ENCODE measurements at regions not wholly inside any gene's neighbourhood (a gene's known extent, or its start where the extent isn't known, plus 50 kb on each side); places are given as distances from the start of the nearest gene placed in this dataset.

DNA sequence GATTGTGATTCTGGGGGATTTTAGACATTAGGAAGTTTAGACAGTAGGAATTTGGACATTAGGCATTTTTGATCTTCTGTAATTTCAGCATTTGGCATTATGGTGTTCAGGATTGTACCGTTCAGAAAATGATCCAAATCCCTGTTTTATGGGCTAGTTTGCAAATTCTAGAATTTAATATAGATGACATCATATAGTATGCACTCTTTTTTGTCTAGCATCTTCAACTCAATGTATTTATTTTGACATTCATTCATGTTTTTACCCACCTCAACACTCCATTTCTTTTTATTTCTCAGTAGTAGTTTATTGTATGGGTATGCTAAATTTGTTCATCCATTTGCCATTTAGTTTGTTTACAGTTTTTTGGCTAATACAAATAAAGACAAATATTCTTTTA is 105.3 kb upstream of the ZPLD1 start:
- Mint-ChIP-seq H3K4me3 (ENCODE audit: unreplicated experiment) (no peak overlapping the region), H3K36me3 (ENCODE audit: insufficient read depth, unreplicated experiment) (no peaks in the 10 kb centered on the region), H3K9me3 (ENCODE audit: unreplicated experiment) (no peaks in the 10 kb centered on the region), H3K27me3 (ENCODE audit: insufficient read depth, unreplicated experiment) (no peaks in the 10 kb centered on the region), H3K4me1 (ENCODE audit: insufficient read depth, unreplicated experiment) (no peaks in the 10 kb centered on the region), H3K27ac (ENCODE audit: low read depth, unreplicated experiment) (no peak overlapping the region)
- ChIA-PET POLR2A (no interaction called here), CTCF (no interaction called here)
- no TSS peak for BruUV-seq (replicated peaks)
- intact Hi-C loops (cut with micrococcal nuclease), result no loop called here
- TF ChIP-seq, protein P1, sequence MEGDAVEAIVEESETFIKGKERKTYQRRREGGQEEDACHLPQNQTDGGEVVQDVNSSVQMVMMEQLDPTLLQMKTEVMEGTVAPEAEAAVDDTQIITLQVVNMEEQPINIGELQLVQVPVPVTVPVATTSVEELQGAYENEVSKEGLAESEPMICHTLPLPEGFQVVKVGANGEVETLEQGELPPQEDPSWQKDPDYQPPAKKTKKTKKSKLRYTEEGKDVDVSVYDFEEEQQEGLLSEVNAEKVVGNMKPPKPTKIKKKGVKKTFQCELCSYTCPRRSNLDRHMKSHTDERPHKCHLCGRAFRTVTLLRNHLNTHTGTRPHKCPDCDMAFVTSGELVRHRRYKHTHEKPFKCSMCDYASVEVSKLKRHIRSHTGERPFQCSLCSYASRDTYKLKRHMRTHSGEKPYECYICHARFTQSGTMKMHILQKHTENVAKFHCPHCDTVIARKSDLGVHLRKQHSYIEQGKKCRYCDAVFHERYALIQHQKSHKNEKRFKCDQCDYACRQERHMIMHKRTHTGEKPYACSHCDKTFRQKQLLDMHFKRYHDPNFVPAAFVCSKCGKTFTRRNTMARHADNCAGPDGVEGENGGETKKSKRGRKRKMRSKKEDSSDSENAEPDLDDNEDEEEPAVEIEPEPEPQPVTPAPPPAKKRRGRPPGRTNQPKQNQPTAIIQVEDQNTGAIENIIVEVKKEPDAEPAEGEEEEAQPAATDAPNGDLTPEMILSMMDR (IDR thresholded peaks at IDR 0.05; ENCODE audit: unreplicated experiment), result no peak
- DNase-seq (ENCODE audit: unreplicated experiment), result no peak

DNA sequence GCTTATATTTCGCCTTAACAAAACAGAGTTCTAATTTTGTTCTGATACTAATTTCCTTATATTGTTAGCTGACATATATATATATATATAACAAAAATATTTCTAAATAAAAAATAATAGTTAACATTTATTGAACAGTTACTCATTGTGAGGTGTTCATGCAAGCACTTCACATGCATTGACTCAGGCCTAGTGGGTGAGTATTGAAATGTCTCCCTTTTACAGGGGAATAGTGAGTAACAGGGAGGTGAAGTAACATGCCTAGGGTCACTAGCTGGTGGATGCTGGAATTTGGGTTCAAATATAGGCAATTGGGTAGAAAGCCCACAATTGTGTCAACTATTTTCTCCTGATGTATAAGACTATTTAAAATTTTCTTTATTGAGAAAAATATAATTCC is 102.6 kb upstream of the ZPLD1 start:
- no TSS peak for BruUV-seq (replicated peaks)
- POLR2A ChIA-PET, result interaction anchor here (0.6 to 1.0 kb wide), 2 partner anchors 47 to 181 kb away, joined by 3 to 4 read pairs; no protein-coding TSS in a partner anchor

DNA sequence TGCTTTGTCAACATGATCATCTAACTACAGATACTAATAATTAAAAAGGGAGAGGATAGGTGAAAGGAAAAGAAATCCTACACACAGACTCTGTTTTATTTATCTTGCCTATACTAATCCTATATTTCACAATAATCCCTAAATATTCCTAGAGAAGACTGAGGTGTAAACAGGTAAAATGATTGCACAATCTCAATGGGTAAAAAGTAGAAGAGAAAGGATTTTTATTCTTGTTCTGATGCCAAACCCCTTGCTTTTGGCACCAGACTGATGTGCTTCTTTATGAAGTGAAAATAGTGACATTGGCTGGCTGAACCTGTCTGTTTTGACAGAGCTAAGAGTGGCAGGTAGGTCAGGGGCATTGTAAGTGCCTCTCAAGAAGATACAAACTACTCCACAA is 101.9 kb upstream of the ZPLD1 start:
- BruUV-seq (replicated peaks), result no TSS peak
- TF ChIP-seq, protein P1 (IDR thresholded peaks at IDR 0.05; ENCODE audit: unreplicated experiment), result no peak
- DNase-seq (ENCODE audit: unreplicated experiment), result peak; percentile 47
- H3K27me3 Mint-ChIP-seq (ENCODE audit: insufficient read depth, unreplicated experiment), result no peaks in the 10 kb centered on the region
- H3K36me3 Mint-ChIP-seq (ENCODE audit: insufficient read depth, unreplicated experiment), result no peaks in the 10 kb centered on the region
- CTCF ChIA-PET, result interaction anchor here (0.8 to 0.9 kb wide), 2 partner anchors 104 to 530 kb away, joined by 3 to 6 read pairs; no protein-coding TSS in a partner anchor
- H3K9me3 Mint-ChIP-seq (ENCODE audit: unreplicated experiment), result no peaks in the 10 kb centered on the region
- POLR2A ChIA-PET, result interaction anchor here (0.5 kb wide), 1 partner anchor 514 kb away, joined by 4 read pairs; no protein-coding TSS in a partner anchor
- H3K4me3 Mint-ChIP-seq (ENCODE audit: unreplicated experiment), result no peak overlapping the region
- H3K4me1 Mint-ChIP-seq (ENCODE audit: insufficient read depth, unreplicated experiment), result no peaks in the 10 kb centered on the region
- no peak overlapping the region for H3K27ac Mint-ChIP-seq (ENCODE audit: low read depth, unreplicated experiment)
- intact Hi-C loops (cut with micrococcal nuclease), result no loop called here

More for the DNA sequence above, 102.6 kb upstream of the ZPLD1 start:
- H3K27me3 Mint-ChIP-seq (ENCODE audit: insufficient read depth, unreplicated experiment), result no peaks in the 10 kb centered on the region
- H3K36me3 Mint-ChIP-seq (ENCODE audit: insufficient read depth, unreplicated experiment), result no peaks in the 10 kb centered on the region
- DNase-seq (ENCODE audit: unreplicated experiment), result peak; percentile 9
- no peak overlapping the region for H3K27ac Mint-ChIP-seq (ENCODE audit: low read depth, unreplicated experiment)
- H3K4me1 Mint-ChIP-seq (ENCODE audit: insufficient read depth, unreplicated experiment), result no peaks in the 10 kb centered on the region
- H3K4me3 Mint-ChIP-seq (ENCODE audit: unreplicated experiment), result no peak overlapping the region
- CTCF ChIA-PET, result interaction anchor here (0.7 to 0.9 kb wide), 3 partner anchors 17 to 530 kb away, joined by 3 read pairs; no protein-coding TSS in a partner anchor
- H3K9me3 Mint-ChIP-seq (ENCODE audit: unreplicated experiment), result no peaks in the 10 kb centered on the region
- intact Hi-C loops (cut with micrococcal nuclease), result no loop called here
- TF ChIP-seq, protein P1 (IDR thresholded peaks at IDR 0.05; ENCODE audit: unreplicated experiment), result no peak

DNA sequence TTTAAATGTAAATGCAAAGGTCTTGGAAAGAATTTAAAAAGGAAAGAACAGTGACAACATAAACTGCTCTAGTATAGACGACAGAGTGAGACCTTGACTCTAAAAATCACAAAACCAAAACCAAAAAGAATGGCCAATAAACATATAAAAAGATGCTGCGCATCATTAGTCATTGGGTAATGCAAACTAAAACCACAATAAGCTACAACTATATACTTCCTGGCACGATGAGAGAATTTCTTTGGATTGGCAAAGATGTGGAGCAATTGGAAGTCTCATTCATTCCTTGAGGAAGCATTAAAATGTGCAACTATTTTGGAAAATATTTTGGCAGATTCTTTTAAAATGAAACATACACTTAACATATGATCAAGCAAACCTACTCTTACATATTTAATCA is 98.7 kb upstream of the ZPLD1 start:
- no TSS peak for BruUV-seq (replicated peaks)
- DNase-seq (ENCODE audit: unreplicated experiment), result peak; percentile 16
- CTCF ChIA-PET, result no interaction called here

More for the DNA sequence above, 98.7 kb upstream of the ZPLD1 start:
- Mint-ChIP-seq H3K4me3 (ENCODE audit: unreplicated experiment) (no peak overlapping the region), H3K36me3 (ENCODE audit: insufficient read depth, unreplicated experiment) (no peaks in the 10 kb centered on the region), H3K27me3 (ENCODE audit: insufficient read depth, unreplicated experiment) (no peaks in the 10 kb centered on the region), H3K27ac (ENCODE audit: low read depth, unreplicated experiment) (no peak overlapping the region), H3K4me1 (ENCODE audit: insufficient read depth, unreplicated experiment) (no peaks in the 10 kb centered on the region), H3K9me3 (ENCODE audit: unreplicated experiment) (no peaks in the 10 kb centered on the region)
- POLR2A ChIA-PET, result no interaction called here
- TF ChIP-seq, protein P1 (IDR thresholded peaks at IDR 0.05; ENCODE audit: unreplicated experiment), result no peak
- intact Hi-C loops (cut with micrococcal nuclease), result no loop called here
